ENCODE measurements at regions not wholly inside any gene's neighbourhood (a gene's known extent, or its start where the extent isn't known, plus 50 kb on each side); places are given as distances from the start of the nearest gene placed in this dataset.

GRCh38 chr14:89619596-89619995 is 202.6 kb upstream of the FOXN3 start:
- TF ChIP-seq USF1 (IDR thresholded peaks at IDR 0.05; ENCODE audit: borderline replicate concordance, low read depth) (no peak), EZH2phosphoT487 (IDR thresholded peaks at IDR 0.05; ENCODE audit: borderline replicate concordance, low read depth) (no peak), MEF2A (IDR thresholded peaks at IDR 0.05; ENCODE audit: borderline replicate concordance, low read depth) (no peak), JUND (IDR thresholded peaks at IDR 0.05) (no peak), YY1 (IDR thresholded peaks at IDR 0.05; ENCODE audit: low read depth) (no peak), GABPA (IDR thresholded peaks at IDR 0.05; ENCODE audit: low read depth) (no peak), RAD21 (IDR thresholded peaks at IDR 0.05; ENCODE audit: low read length) (no peak), FOXJ3 (CRISPR knock-in tag; IDR thresholded peaks at IDR 0.05) (no peak), PBX3 (IDR thresholded peaks at IDR 0.05) (no peak)
- 76% methylated on average over 4 of the region's 4 CpGs for WGBS (ENCODE audit: low lambda C conversion rate)
- ChIA-PET POLR2A (no interaction called here), CTCF (interaction anchor here (0.5 to 1.0 kb wide), 2 partner anchors 12 to 120 kb away, joined by 3 read pairs; no protein-coding TSS in a partner anchor)
- peak overlapping the region; percentile 40 to 71; a peak in 3 of 4 replicates for H3K27ac ChIP-seq (ENCODE audit: low read depth in 2 of 2, low read length in 1 of 2)
- peaks cover 5 to 17% of the 10 kb centered on the region in 2 experiments; a peak in 2 of 4 replicates for H3K4me1 ChIP-seq (ENCODE audit: control insufficient read depth in 1 of 2, insufficient read depth in 2 of 2, low read depth in 1 of 2, low read length in 1 of 2)
- H4K20me1 ChIP-seq (ENCODE audit: insufficient read depth), result no peaks in the 10 kb centered on the region
- peaks cover 17% of the 10 kb centered on the region for H3K79me2 ChIP-seq (ENCODE audit: insufficient read depth)
- H3K36me3 ChIP-seq (replicated peaks in 1 of 2; ENCODE audit: control insufficient read depth in 1 of 2, insufficient read depth in 2 of 2, low read length in 1 of 2), result no peaks in the 10 kb centered on the region
- peak overlapping the region; percentile 91; the same call in 1 of the 2 replicates for H3K9ac ChIP-seq
- H2AFZ ChIP-seq (ENCODE audit: low read depth), result peak overlapping the region; percentile 82
- H3K4me3 ChIP-seq (ENCODE audit: low read depth in 2 of 2, low read length in 1 of 2), result peak overlapping the region; percentile 73 to 86
- H3K27me3 ChIP-seq (ENCODE audit: insufficient read depth), result no peaks in the 10 kb centered on the region
- no peaks in the 10 kb centered on the region for H3F3A ChIP-seq (replicated peaks; ENCODE audit: insufficient read depth)
- H3K4me2 ChIP-seq, result peak overlapping the region; percentile 79
- no peaks in the 10 kb centered on the region for H3K9me3 ChIP-seq
- no peak for DNase-seq
- no peaks in the 10 kb centered on the region for H3K9me2 ChIP-seq

GRCh38 chr14:89618811-89619551 is 201.9 kb upstream of the FOXN3 start:
- Histone ChIP-seq H3K79me2 (ENCODE audit: insufficient read depth) (peaks cover 20% of the 10 kb centered on the region), H3K4me1 (ENCODE audit: control insufficient read depth in 1 of 2, insufficient read depth in 2 of 2, low read depth in 1 of 2, low read length in 1 of 2) (peaks cover 5 to 17% of the 10 kb centered on the region in 2 experiments; a peak in 2 of 4 replicates), H3F3A (replicated peaks; ENCODE audit: insufficient read depth) (no peaks in the 10 kb centered on the region), H3K9me3 (no peaks in the 10 kb centered on the region), H3K9ac (peak overlapping the region; percentile 91), H3K4me3 (ENCODE audit: low read depth in 2 of 2, low read length in 1 of 2) (peak overlapping the region; percentile 73 to 86), H3K9me2 (no peaks in the 10 kb centered on the region), H3K27me3 (ENCODE audit: insufficient read depth) (no peaks in the 10 kb centered on the region), H3K27ac (ENCODE audit: low read depth in 2 of 2, low read length in 1 of 2) (peak overlapping the region; percentile 80 to 84), H3K36me3 (replicated peaks in 1 of 2; ENCODE audit: control insufficient read depth in 1 of 2, insufficient read depth in 2 of 2, low read length in 1 of 2) (no peaks in the 10 kb centered on the region), H2AFZ (ENCODE audit: low read depth) (peak overlapping the region; percentile 82), H3K4me2 (peak overlapping the region; percentile 79), H4K20me1 (ENCODE audit: insufficient read depth) (no peaks in the 10 kb centered on the region)
- WGBS (ENCODE audit: low lambda C conversion rate), result 1% methylated on average over 20 of the region's 66 CpGs
- DNase-seq, result peak; percentile 96
- POLR2A ChIA-PET, result no interaction called here
- no peak for TF ChIP-seq ELF1 (IDR thresholded peaks at IDR 0.05)
- peak; percentile 42; the same call in 1 of the 2 replicates for TF ChIP-seq RCOR1 (IDR thresholded peaks at IDR 0.05; ENCODE audit: low read length)
- TF ChIP-seq NRF1 (IDR thresholded peaks at IDR 0.05; ENCODE audit: low read depth, low read length), result no peak
- TF ChIP-seq PBX3 (IDR thresholded peaks at IDR 0.05), result peak; percentile 8; the same call in 1 of the 2 replicates
- no peak for TF ChIP-seq MEF2A (IDR thresholded peaks at IDR 0.05; ENCODE audit: borderline replicate concordance, low read depth)
- no peak for TF ChIP-seq EP300 (IDR thresholded peaks at IDR 0.05; ENCODE audit: borderline replicate concordance in 1 of 2, low read depth in 1 of 2, low read length in 1 of 2)
- no peak for TF ChIP-seq GATA2 (CRISPR knock-in tag; IDR thresholded peaks at IDR 0.05)
- no peak for TF ChIP-seq FOSL2 (IDR thresholded peaks at IDR 0.05; ENCODE audit: borderline replicate concordance, low read depth)
- no peak for TF ChIP-seq SMC3 (IDR thresholded peaks at IDR 0.05; ENCODE audit: low read depth, low read length)
- TF ChIP-seq SIN3A (IDR thresholded peaks at IDR 0.05; ENCODE audit: borderline replicate concordance, low read depth, low read length), result peak; percentile 10; the same call in 1 of the 2 replicates
- TF ChIP-seq MAX (IDR thresholded peaks at IDR 0.05; ENCODE audit: low read depth), result peak; percentile 23; the same call in 1 of the 2 replicates
- 0 out of 2 replicates have a peak, but pooled peaks have one; percentile 16 for TF ChIP-seq TAF1 (IDR thresholded peaks at IDR 0.05; ENCODE audit: borderline replicate concordance, low read depth, low read length)
- CTCF ChIA-PET, result interaction anchor here (0.5 to 1.4 kb wide), 3 partner anchors 120 to 820 kb away, joined by 3 read pairs; no protein-coding TSS in a partner anchor
